ENCODE measurements at regions not wholly inside any gene's neighbourhood (a gene's known extent, or its start where the extent isn't known, plus 50 kb on each side); places are given as distances from the start of the nearest gene placed in this dataset.

GRCh38 chr19:30634996-30635975, 263.1 kb downstream of the ZNF536 start:
- no peak for DNase-seq (ENCODE audit: low read depth)

- DNase-seq (ENCODE audit: low read depth) = no peak
Measured at GRCh38 chr19:30634131-30634830, 262.1 kb downstream of the ZNF536 start.

- DNase-seq (ENCODE audit: low read depth) = no peak
Measured at GRCh38 chr19:30631033-30631370, 258.8 kb downstream of the ZNF536 start.

- no peak for DNase-seq (ENCODE audit: low read depth)
Measured at GRCh38 chr19:30630289-30631032, 258.3 kb downstream of the ZNF536 start.

GRCh38 chr19:30629086-30629485, 256.9 kb downstream of the ZNF536 start:
- DNase-seq (ENCODE audit: low read depth) = no peak

- no peak for DNase-seq (ENCODE audit: low read depth)
Measured at GRCh38 chr19:30626626-30626966, 254.4 kb downstream of the ZNF536 start.

- DNase-seq (ENCODE audit: low read depth) = no peak
Measured at GRCh38 chr19:30625947-30626625, 253.9 kb downstream of the ZNF536 start.

- DNase-seq (ENCODE audit: low read depth) = no peak
Measured at GRCh38 chr19:30622276-30622675, 250.1 kb downstream of the ZNF536 start.

- no peak for DNase-seq (ENCODE audit: low read depth)
Measured at GRCh38 chr19:30621326-30621920, 249.2 kb downstream of the ZNF536 start.

- DNase-seq (ENCODE audit: low read depth) = no peak
Measured at GRCh38 chr19:30620354-30620753, 248.2 kb downstream of the ZNF536 start.

- no peak for DNase-seq (ENCODE audit: low read depth)
Measured at GRCh38 chr19:30609656-30610270, 237.6 kb downstream of the ZNF536 start.

GRCh38 chr19:30608471-30608870, 236.3 kb downstream of the ZNF536 start:
- DNase-seq (ENCODE audit: low read depth) = no peak
